Adrenal gland (tissue), 9 donors: ENCODE measurements at regions not wholly inside any gene's neighbourhood (a gene's known extent, or its start where the extent isn't known, plus 50 kb on each side); places are given as distances from the start of the nearest gene placed in this dataset.

Source experiments
- DNase-seq, 7 donors: peaks; one replicate each; pipeline ENCODE4 v3.0.0-alpha.2; 2019 to 2020
- H3K27ac ChIP-seq, 5 donors: fragments of 200-600 bp; sonication (generic) in 4 of 5; 1 replicate in 3 of 5; 2 replicates in 2 of 5; pipeline versions ENCODE4 v1.5.1 to v1.8.0; 2016 to 2020; ENCODE audit warnings: mild to moderate bottlenecking in 1 of 5
- H3K27me3 ChIP-seq: fragments of 200-600 bp; 2 replicates; pipeline ENCODE4 v1.8.0; 2021
- H3K36me3 ChIP-seq, 2 donors: fragments of 200-600 bp; replicated peaks in 1 of 2; 1 replicate in 1 of 2; 2 replicates in 1 of 2; pipeline versions ENCODE4 v1.5.1 to v1.8.0; 2018 to 2022
- H3K4me1 ChIP-seq, 2 donors: fragments of 200-600 bp; replicated peaks in 1 of 2; 1 replicate in 1 of 2; 2 replicates in 1 of 2; pipeline versions ENCODE4 v1.5.1 to v1.8.0; 2018 to 2021
- H3K4me3 ChIP-seq, 4 donors: fragments of 200-600 bp; sonication (generic) in 3 of 4; one replicate each; pipeline ENCODE4 v1.5.1; 2016 to 2018
- H3K9me3 ChIP-seq, 3 donors: fragments of 200-600 bp; sonication (generic) in 1 of 3; replicated peaks in 1 of 3; 1 replicate in 2 of 3; 2 replicates in 1 of 3; pipeline versions ENCODE4 v1.5.1 to v1.8.0; 2016 to 2021
- CTCF ChIP-seq, 6 experiments: fragments of 450-650 bp in 4 of 6; fragments of 200-600 bp in 2 of 6; sonication (generic) in 1 of 6; IDR thresholded peaks; 1 replicate in 5 of 6; 2 replicates in 1 of 6; pipeline versions ENCODE4 v1.5.1 to v1.8.0; 2016 to 2021; ENCODE audit warnings: antibody characterized with exemption in 6 of 6, mild to moderate bottlenecking in 2 of 6, moderate library complexity in 1 of 6
- POLR2A ChIP-seq, 2 donors: fragments of 450-650 bp; IDR thresholded peaks; one replicate each; pipeline ENCODE4 v1.6.1; 2017; ENCODE audit warnings: antibody characterized with exemption in 2 of 2, mild to moderate bottlenecking in 2 of 2, moderate library complexity in 1 of 2
- WGBS, 4 donors: extraction: QIAGEN DNeasy Blood & Tissue Kit in 2 of 4; methylation state at CpG; one replicate each; pipeline versions ENCODE4 v1.1.5 to v1.1.7; 2013 to 2017; 5-methylcytosine and 5-hydroxymethylcytosine counted together
- intact Hi-C, 2 donors: fragments of 100-400 bp; cut with DNase I; formaldehyde crosslinking; loops; one replicate each; pipeline versions ENCODE4 v1.14.1 to v1.15.0; 2022 to 2023
- donor health status: healthy with polysubstance abuse.
- donor health status: Bipolar disorder and iron deficiency.
- donor health status: DM: yes; HTN: yes; CAD: no.
- donor health status: DM: no; HTN: no; CAD: no.
- donor health status: DM: no; HTN: no; CAD: no.

GRCh38 chr16:18069683-18070082, 266.9 kb downstream of the NPIPA8 start:
- no peak for DNase-seq
- no peaks in the 10 kb centered on the region for H3K27me3 ChIP-seq

GRCh38 chr16:18068477-18068876, 268.1 kb downstream of the NPIPA8 start:
- DNase-seq = no peak
- H3K4me1 ChIP-seq = no peaks in the 10 kb centered on the region
- TF ChIP-seq CTCF (IDR thresholded peaks at IDR 0.05) = no peak
- no peak for TF ChIP-seq POLR2A (IDR thresholded peaks at IDR 0.05)
- intact Hi-C loops = no loop called here
- no peak overlapping the region for H3K4me3 ChIP-seq
- no peaks in the 10 kb centered on the region for H3K27me3 ChIP-seq
- H3K27ac ChIP-seq = no peak overlapping the region
- no peaks in the 10 kb centered on the region for H3K36me3 ChIP-seq
- H3K9me3 ChIP-seq = no peaks in the 10 kb centered on the region

More at GRCh38 chr16:18069683-18070082, 266.9 kb downstream of the NPIPA8 start:
- Histone ChIP-seq H3K36me3 (no peaks in the 10 kb centered on the region), H3K27ac (no peak overlapping the region), H3K4me3 (no peak overlapping the region), H3K4me1 (no peaks in the 10 kb centered on the region), H3K9me3 (no peaks in the 10 kb centered on the region)
- TF ChIP-seq CTCF (IDR thresholded peaks at IDR 0.05) = no peak
- TF ChIP-seq POLR2A (IDR thresholded peaks at IDR 0.05) = no peak
- intact Hi-C loops = no loop called here

GRCh38 chr16:18062713-18063112, 273.8 kb downstream of the NPIPA8 start:
- Histone ChIP-seq H3K36me3 (no peaks in the 10 kb centered on the region), H3K27ac (no peak overlapping the region), H3K9me3 (no peaks in the 10 kb centered on the region), H3K4me3 (no peak overlapping the region), H3K27me3 (peaks cover 4% of the 10 kb centered on the region), H3K4me1 (no peaks in the 10 kb centered on the region)
- 40 to 47% (median 47%) methylated on average over 7 to 9 of the region's 9 CpGs for WGBS, 4 donors
- TF ChIP-seq POLR2A (IDR thresholded peaks at IDR 0.05) (no peak), CTCF (IDR thresholded peaks at IDR 0.05) (no peak)
- DNase-seq = no peak
- intact Hi-C loops = no loop called here

- Histone ChIP-seq H3K36me3 (no peaks in the 10 kb centered on the region), H3K9me3 (no peaks in the 10 kb centered on the region), H3K4me3 (no peak overlapping the region), H3K4me1 (no peaks in the 10 kb centered on the region), H3K27ac (no peak overlapping the region), H3K27me3 (peaks cover 4% of the 10 kb centered on the region)
- TF ChIP-seq POLR2A (IDR thresholded peaks at IDR 0.05) (no peak), CTCF (IDR thresholded peaks at IDR 0.05) (no peak)
- intact Hi-C loops = no loop called here
- DNase-seq = no peak
- WGBS, 4 donors = 32 to 80% (median 54%) methylated on average over 6 to 7 of the region's 7 CpGs
These were observed 276.2 kb downstream of the NPIPA8 start for GRCh38 chr16:18060351-18060750.
